ENCODE measurements at regions not wholly inside any gene's neighbourhood (a gene's known extent, or its start where the extent isn't known, plus 50 kb on each side); places are given as distances from the start of the nearest gene placed in this dataset.
"Not testable (repeated sequence)": the region's sequence is repeated elsewhere in the genome, so short reads cannot be mapped to it uniquely, and the experiment has no call there.

- DNase-seq (ENCODE audit: low read depth), result no peak
These were observed 206.8 kb upstream of the ZNF217 start for GRCh38 chr20:53800418-53800817.

- DNase-seq (ENCODE audit: low read depth), result no peak
These were observed 203.4 kb upstream of the ZNF217 start for GRCh38 chr20:53797085-53797484.

- no peak for DNase-seq (ENCODE audit: low read depth)
These were observed 201.5 kb upstream of the ZNF217 start for GRCh38 chr20:53795170-53795569.

GRCh38 chr20:53794529-53795115, 201.0 kb upstream of the ZNF217 start:
- DNase-seq (ENCODE audit: low read depth), result no peak

GRCh38 chr20:53793783-53794383, 200.2 kb upstream of the ZNF217 start:
- no peak for DNase-seq (ENCODE audit: low read depth)

- DNase-seq (ENCODE audit: low read depth), result no peak
These were observed 199.4 kb upstream of the ZNF217 start for GRCh38 chr20:53792946-53793536.

GRCh38 chr20:53789989-53790675, 196.5 kb upstream of the ZNF217 start:
- no peak for DNase-seq (ENCODE audit: low read depth)

- no peak for DNase-seq (ENCODE audit: low read depth)
These were observed 194.8 kb upstream of the ZNF217 start for GRCh38 chr20:53788253-53789022.

GRCh38 chr20:53787491-53787931, 193.9 kb upstream of the ZNF217 start:
- DNase-seq (ENCODE audit: low read depth), result not testable (repeated sequence)

- DNase-seq (ENCODE audit: low read depth), result no peak
These were observed 193.0 kb upstream of the ZNF217 start for GRCh38 chr20:53786445-53787267.

GRCh38 chr20:53786071-53786444, 192.4 kb upstream of the ZNF217 start:
- no peak for DNase-seq (ENCODE audit: low read depth)

GRCh38 chr20:53785320-53785719, 191.7 kb upstream of the ZNF217 start:
- DNase-seq (ENCODE audit: low read depth), result no peak

- DNase-seq (ENCODE audit: low read depth), result no peak
These were observed 190.1 kb upstream of the ZNF217 start for GRCh38 chr20:53783768-53784167.

GRCh38 chr20:53782612-53783246, 189.1 kb upstream of the ZNF217 start:
- no peak for DNase-seq (ENCODE audit: low read depth)

- no peak for DNase-seq (ENCODE audit: low read depth)
These were observed 186.2 kb upstream of the ZNF217 start for GRCh38 chr20:53779822-53780221.

GRCh38 chr20:53778736-53779135, 185.1 kb upstream of the ZNF217 start:
- no peak for DNase-seq (ENCODE audit: low read depth)

- no peak for DNase-seq (ENCODE audit: low read depth)
These were observed 184.4 kb upstream of the ZNF217 start for GRCh38 chr20:53778041-53778516.

GRCh38 chr20:53777402-53777801, 183.8 kb upstream of the ZNF217 start:
- DNase-seq (ENCODE audit: low read depth), result not testable (repeated sequence)

GRCh38 chr20:53776858-53777257, 183.2 kb upstream of the ZNF217 start:
- DNase-seq (ENCODE audit: low read depth), result no peak

- DNase-seq (ENCODE audit: low read depth), result no peak
These were observed 181.0 kb upstream of the ZNF217 start for GRCh38 chr20:53774461-53775203.
